Type B pancreatic cell (in vitro differentiated cells): ENCODE measurements at regions not wholly inside any gene's neighbourhood (a gene's known extent, or its start where the extent isn't known, plus 50 kb on each side); places are given as distances from the start of the nearest gene placed in this dataset.

Experiments
- DNase-seq: peaks from one replicate; pipeline ENCODE4 v3.0.0; 2021; ENCODE audit warnings: mixed read lengths; ENCODE audit not compliant: unreplicated experiment; ENCODE audit errors: extremely low spot score
- H3K27ac Mint-ChIP-seq: 2 replicates; pipeline ENCODE4 v1.8.0; 2021; ENCODE audit warnings: mild to moderate bottlenecking, mixed read lengths
- H3K27me3 Mint-ChIP-seq: 2 replicates; pipeline ENCODE4 v1.8.0; 2021; ENCODE audit warnings: mixed read lengths
- H3K36me3 Mint-ChIP-seq: 2 replicates; pipeline ENCODE4 v1.8.0; 2021; ENCODE audit warnings: mixed read lengths
- H3K4me1 Mint-ChIP-seq: one replicate; pipeline ENCODE4 v1.8.0; 2021; ENCODE audit warnings: mixed read lengths; ENCODE audit not compliant: unreplicated experiment
- H3K4me3 Mint-ChIP-seq: 2 replicates; pipeline ENCODE4 v1.8.0; 2021; ENCODE audit warnings: mild to moderate bottlenecking, mixed read lengths
- H3K9me3 Mint-ChIP-seq: 2 replicates; pipeline ENCODE4 v1.8.0; 2021; ENCODE audit warnings: mixed read lengths
- CTCF ChIP-seq: fragments of 200-600 bp; sonication (generic); conservative IDR thresholded peaks from 2 replicates; pipeline ENCODE4 v1.5.0; 2021; ENCODE audit warnings: antibody characterized with exemption, mild to moderate bottlenecking

DNA sequence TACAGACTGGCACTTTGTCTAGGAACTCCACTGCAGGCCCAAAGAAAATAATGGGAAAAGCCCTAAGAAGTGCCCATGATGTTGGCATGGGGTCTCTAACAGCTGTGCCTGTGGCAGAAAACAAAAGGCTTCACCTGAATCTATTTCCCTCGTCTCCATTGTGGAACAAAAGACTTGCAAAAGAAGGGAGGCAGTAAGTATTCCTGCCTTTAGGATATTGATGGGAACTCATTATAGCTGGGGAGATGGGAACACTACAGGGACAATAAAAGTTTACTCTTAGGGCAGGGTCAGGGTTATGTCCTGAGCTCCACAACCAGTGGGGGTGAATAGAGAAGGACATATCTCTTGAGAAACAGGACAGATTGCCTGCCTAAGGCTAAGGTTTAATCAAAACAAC is 930.6 kb upstream of the EPHA6 start:
- no peaks in the 10 kb centered on the region for H3K27me3 Mint-ChIP-seq
- no peak for DNase-seq
- H3K4me1 Mint-ChIP-seq = no peaks in the 10 kb centered on the region
- H3K4me3 Mint-ChIP-seq = no peak overlapping the region
- H3K27ac Mint-ChIP-seq = no peak overlapping the region
- no peaks in the 10 kb centered on the region for H3K9me3 Mint-ChIP-seq
- H3K36me3 Mint-ChIP-seq = no peaks in the 10 kb centered on the region
- TF ChIP-seq CTCF = no peak

- no peak for TF ChIP-seq CTCF
- no peak overlapping the region for H3K27ac Mint-ChIP-seq
- no peak for DNase-seq
Observed at GRCh38 chr3:95886616-95887015, 927.8 kb upstream of the EPHA6 start.

GRCh38 chr3:95887114-95887513 is 927.3 kb upstream of the EPHA6 start:
- H3K9me3 Mint-ChIP-seq = no peaks in the 10 kb centered on the region
- no peak overlapping the region for H3K4me3 Mint-ChIP-seq
- no peaks in the 10 kb centered on the region for H3K4me1 Mint-ChIP-seq
- TF ChIP-seq CTCF = no peak
- DNase-seq = no peak
- H3K36me3 Mint-ChIP-seq = no peaks in the 10 kb centered on the region
- H3K27me3 Mint-ChIP-seq = no peaks in the 10 kb centered on the region
- H3K27ac Mint-ChIP-seq = no peak overlapping the region

More at GRCh38 chr3:95886616-95887015, 927.8 kb upstream of the EPHA6 start:
- no peaks in the 10 kb centered on the region for H3K27me3 Mint-ChIP-seq
- H3K36me3 Mint-ChIP-seq = no peaks in the 10 kb centered on the region
- no peaks in the 10 kb centered on the region for H3K4me1 Mint-ChIP-seq
- H3K4me3 Mint-ChIP-seq = no peak overlapping the region
- no peaks in the 10 kb centered on the region for H3K9me3 Mint-ChIP-seq

DNA sequence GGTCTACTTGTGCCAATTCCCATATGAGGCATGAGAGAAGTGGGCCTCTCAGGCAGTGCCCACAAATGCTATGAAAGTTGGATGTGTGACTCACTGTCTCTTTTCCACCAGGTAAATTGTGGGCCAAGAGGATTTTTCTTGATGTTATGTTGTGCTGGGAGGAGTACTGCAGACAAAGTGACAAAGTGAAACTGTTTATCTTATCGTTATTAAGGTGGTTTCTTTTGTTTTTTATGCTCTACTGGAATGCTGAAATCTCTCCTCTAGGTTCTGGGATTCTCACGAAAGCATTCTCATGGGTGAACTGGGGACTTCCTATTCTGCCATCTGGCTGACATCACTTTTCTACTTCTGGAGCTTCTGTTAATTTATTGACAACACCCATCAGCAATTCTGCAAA is 919.6 kb upstream of the EPHA6 start:
- H3K36me3 Mint-ChIP-seq = no peaks in the 10 kb centered on the region
- no peaks in the 10 kb centered on the region for H3K27me3 Mint-ChIP-seq
- no peaks in the 10 kb centered on the region for H3K4me1 Mint-ChIP-seq
- H3K27ac Mint-ChIP-seq = no peak overlapping the region
- peaks cover 4% of the 10 kb centered on the region for H3K9me3 Mint-ChIP-seq
- no peak overlapping the region for H3K4me3 Mint-ChIP-seq
- no peak for DNase-seq
- no peak for TF ChIP-seq CTCF

DNA sequence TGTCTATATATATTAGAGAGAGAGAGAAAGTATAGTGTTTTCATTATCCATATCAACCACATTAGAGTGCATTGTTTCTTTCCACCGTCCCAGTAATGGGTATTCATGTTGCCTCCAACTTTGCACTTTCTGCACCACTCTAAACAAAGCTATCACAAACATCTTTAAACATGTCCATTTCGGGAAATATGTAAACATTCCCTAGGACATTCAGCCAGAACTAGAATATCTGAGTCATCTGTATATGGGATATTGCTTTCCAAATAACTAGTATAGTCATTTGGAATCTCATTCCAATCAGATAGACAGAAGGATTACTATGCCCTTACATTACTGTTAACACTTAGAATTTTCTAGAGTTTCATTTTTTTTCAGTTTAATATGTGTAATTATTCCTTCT is 914.9 kb upstream of the EPHA6 start:
- no peak for TF ChIP-seq CTCF
- Mint-ChIP-seq H3K36me3 (no peaks in the 10 kb centered on the region), H3K9me3 (no peaks in the 10 kb centered on the region), H3K4me1 (no peaks in the 10 kb centered on the region), H3K27ac (no peak overlapping the region), H3K27me3 (no peaks in the 10 kb centered on the region), H3K4me3 (no peak overlapping the region)
- no peak for DNase-seq

GRCh38 chr3:95899911-95900310 is 914.5 kb upstream of the EPHA6 start:
- no peaks in the 10 kb centered on the region for H3K4me1 Mint-ChIP-seq
- DNase-seq = no peak

More at GRCh38 chr3:95899911-95900310, 914.5 kb upstream of the EPHA6 start:
- Mint-ChIP-seq H3K4me3 (no peak overlapping the region), H3K36me3 (no peaks in the 10 kb centered on the region), H3K9me3 (no peaks in the 10 kb centered on the region), H3K27me3 (no peaks in the 10 kb centered on the region), H3K27ac (no peak overlapping the region)
- no peak for TF ChIP-seq CTCF
